ENCODE measurements at regions not wholly inside any gene's neighbourhood (a gene's known extent, or its start where the extent isn't known, plus 50 kb on each side); places are given as distances from the start of the nearest gene placed in this dataset.

- no peak for DNase-seq (ENCODE audit: extremely low read depth, insufficient read length)
- no peaks in the 10 kb centered on the region for H3K36me3 ChIP-seq (ENCODE audit: control insufficient read depth, insufficient read depth, low read length)
- no peaks in the 10 kb centered on the region; the same call in 1 of the 2 replicates for H3K27me3 ChIP-seq (replicated peaks; ENCODE audit: control insufficient read depth, insufficient read depth, low read length)
- H3K4me3 ChIP-seq (replicated peaks; ENCODE audit: low read depth, low read length): no peak overlapping the region
- TF ChIP-seq, protein P1, sequence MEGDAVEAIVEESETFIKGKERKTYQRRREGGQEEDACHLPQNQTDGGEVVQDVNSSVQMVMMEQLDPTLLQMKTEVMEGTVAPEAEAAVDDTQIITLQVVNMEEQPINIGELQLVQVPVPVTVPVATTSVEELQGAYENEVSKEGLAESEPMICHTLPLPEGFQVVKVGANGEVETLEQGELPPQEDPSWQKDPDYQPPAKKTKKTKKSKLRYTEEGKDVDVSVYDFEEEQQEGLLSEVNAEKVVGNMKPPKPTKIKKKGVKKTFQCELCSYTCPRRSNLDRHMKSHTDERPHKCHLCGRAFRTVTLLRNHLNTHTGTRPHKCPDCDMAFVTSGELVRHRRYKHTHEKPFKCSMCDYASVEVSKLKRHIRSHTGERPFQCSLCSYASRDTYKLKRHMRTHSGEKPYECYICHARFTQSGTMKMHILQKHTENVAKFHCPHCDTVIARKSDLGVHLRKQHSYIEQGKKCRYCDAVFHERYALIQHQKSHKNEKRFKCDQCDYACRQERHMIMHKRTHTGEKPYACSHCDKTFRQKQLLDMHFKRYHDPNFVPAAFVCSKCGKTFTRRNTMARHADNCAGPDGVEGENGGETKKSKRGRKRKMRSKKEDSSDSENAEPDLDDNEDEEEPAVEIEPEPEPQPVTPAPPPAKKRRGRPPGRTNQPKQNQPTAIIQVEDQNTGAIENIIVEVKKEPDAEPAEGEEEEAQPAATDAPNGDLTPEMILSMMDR (IDR thresholded peaks at IDR 0.05; ENCODE audit: insufficient read depth, low read length, poor library complexity, severe bottlenecking): no peak
Measured at GRCh38 chr3:186461141-186461540, 83.0 kb downstream of the CRYGS start.

- Histone ChIP-seq H3K4me3 (replicated peaks; ENCODE audit: low read depth, low read length) (no peak overlapping the region), H3K36me3 (ENCODE audit: control insufficient read depth, insufficient read depth, low read length) (no peaks in the 10 kb centered on the region), H3K27me3 (replicated peaks; ENCODE audit: control insufficient read depth, insufficient read depth, low read length) (no peaks in the 10 kb centered on the region; the same call in 1 of the 2 replicates)
- no peak for DNase-seq (ENCODE audit: extremely low read depth, insufficient read length)
- TF ChIP-seq, protein P1 (IDR thresholded peaks at IDR 0.05; ENCODE audit: insufficient read depth, low read length, poor library complexity, severe bottlenecking): no peak
Measured at GRCh38 chr3:186459108-186459467, 85.1 kb downstream of the CRYGS start.

DNA sequence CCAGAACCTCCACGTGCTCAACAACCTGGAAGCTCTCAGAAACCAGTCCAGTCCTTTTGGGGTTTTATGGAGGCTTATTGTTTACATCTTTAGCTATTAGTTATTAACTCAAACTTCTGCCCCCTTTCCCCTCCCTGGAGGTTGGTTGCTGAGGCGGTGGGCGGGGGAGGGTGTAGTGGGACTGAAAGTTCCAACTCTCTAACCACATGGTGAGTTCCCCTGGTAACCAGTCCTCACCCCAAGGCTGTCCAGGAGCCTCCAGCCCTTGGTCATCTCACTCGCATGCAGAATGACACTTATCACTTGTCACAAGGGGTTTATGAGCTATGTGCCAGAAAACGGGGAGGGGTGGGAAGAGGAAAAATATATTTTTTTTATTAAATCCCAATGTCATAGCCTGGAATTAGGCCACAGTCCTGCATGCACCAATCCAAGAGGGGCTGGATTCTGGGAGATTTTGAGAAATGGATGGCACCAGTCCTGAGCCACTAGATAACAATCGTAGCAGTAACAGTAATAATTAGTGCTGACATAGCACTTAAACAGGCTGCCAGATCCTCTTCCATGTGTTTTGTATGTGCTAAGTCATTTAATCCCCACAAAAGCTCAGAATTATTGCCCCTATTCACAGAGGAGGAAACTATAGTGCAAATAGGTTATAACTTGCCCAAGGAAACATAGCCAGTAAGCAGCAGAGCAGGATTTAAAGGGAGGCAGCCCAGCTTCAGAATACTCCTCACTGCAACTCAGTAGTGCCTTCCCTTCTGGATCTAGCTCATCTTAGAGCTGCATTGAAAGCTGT is 85.7 kb downstream of the CRYGS start:
- Histone ChIP-seq H3K4me3 (replicated peaks; ENCODE audit: low read depth, low read length) (no peak overlapping the region), H3K36me3 (ENCODE audit: control insufficient read depth, insufficient read depth, low read length) (no peaks in the 10 kb centered on the region), H3K27me3 (replicated peaks; ENCODE audit: control insufficient read depth, insufficient read depth, low read length) (no peaks in the 10 kb centered on the region; the same call in 1 of the 2 replicates)
- no peak for DNase-seq (ENCODE audit: extremely low read depth, insufficient read length)
- TF ChIP-seq, protein P1 (IDR thresholded peaks at IDR 0.05; ENCODE audit: insufficient read depth, low read length, poor library complexity, severe bottlenecking): no peak

GRCh38 chr3:186457236-186457635 is 86.9 kb downstream of the CRYGS start:
- TF ChIP-seq, protein P1 (IDR thresholded peaks at IDR 0.05; ENCODE audit: insufficient read depth, low read length, poor library complexity, severe bottlenecking): no peak
- DNase-seq (ENCODE audit: extremely low read depth, insufficient read length): no peak
- no peaks in the 10 kb centered on the region; the same call in 1 of the 2 replicates for H3K27me3 ChIP-seq (replicated peaks; ENCODE audit: control insufficient read depth, insufficient read depth, low read length)
- H3K36me3 ChIP-seq (ENCODE audit: control insufficient read depth, insufficient read depth, low read length): no peaks in the 10 kb centered on the region
- H3K4me3 ChIP-seq (replicated peaks; ENCODE audit: low read depth, low read length): no peak overlapping the region

- TF ChIP-seq, protein P1 (IDR thresholded peaks at IDR 0.05; ENCODE audit: insufficient read depth, low read length, poor library complexity, severe bottlenecking): no peak
- Histone ChIP-seq H3K27me3 (replicated peaks; ENCODE audit: control insufficient read depth, insufficient read depth, low read length) (no peaks in the 10 kb centered on the region; the same call in 1 of the 2 replicates), H3K36me3 (ENCODE audit: control insufficient read depth, insufficient read depth, low read length) (no peaks in the 10 kb centered on the region), H3K4me3 (replicated peaks; ENCODE audit: low read depth, low read length) (no peak overlapping the region)
- DNase-seq (ENCODE audit: extremely low read depth, insufficient read length): no peak
Measured at GRCh38 chr3:186456731-186457191, 87.4 kb downstream of the CRYGS start.
